ENCODE measurements at regions not wholly inside any gene's neighbourhood (a gene's known extent, or its start where the extent isn't known, plus 50 kb on each side); places are given as distances from the start of the nearest gene placed in this dataset.

- no peak for DNase-seq (ENCODE audit: low read depth in 1 of 2, low spot score in 1 of 2)
These were observed 733.9 kb upstream of the ACVR2A start for GRCh38 chr2:147110962-147111361.

GRCh38 chr2:147110317-147110716 lies 734.5 kb upstream of the ACVR2A start:
- TF ChIP-seq CTCF (IDR thresholded peaks at IDR 0.05; ENCODE audit: low read depth, low read length) = no peak
- no peak overlapping the region for H3K4me3 ChIP-seq
- H3K4me1 ChIP-seq (ENCODE audit: low read depth) = no peaks in the 10 kb centered on the region
- no peaks in the 10 kb centered on the region for H3K27me3 ChIP-seq
- H3K9me3 ChIP-seq (ENCODE audit: low read depth) = no peaks in the 10 kb centered on the region
- no peak for DNase-seq (ENCODE audit: low read depth in 1 of 2, low spot score in 1 of 2)
- H3K27ac ChIP-seq = no peak overlapping the region
- no peaks in the 10 kb centered on the region for H3K36me3 ChIP-seq

More at GRCh38 chr2:147110962-147111361, 733.9 kb upstream of the ACVR2A start:
- no peaks in the 10 kb centered on the region for H3K36me3 ChIP-seq
- no peaks in the 10 kb centered on the region for H3K27me3 ChIP-seq
- no peaks in the 10 kb centered on the region for H3K4me1 ChIP-seq (ENCODE audit: low read depth)
- TF ChIP-seq CTCF (IDR thresholded peaks at IDR 0.05; ENCODE audit: low read depth, low read length) = no peak
- no peak overlapping the region for H3K27ac ChIP-seq
- H3K4me3 ChIP-seq = no peak overlapping the region
- H3K9me3 ChIP-seq (ENCODE audit: low read depth) = no peaks in the 10 kb centered on the region

GRCh38 chr2:147109291-147109690 lies 735.5 kb upstream of the ACVR2A start:
- Histone ChIP-seq H3K9me3 (ENCODE audit: low read depth) (no peaks in the 10 kb centered on the region), H3K27ac (no peak overlapping the region), H3K4me3 (no peak overlapping the region), H3K27me3 (no peaks in the 10 kb centered on the region), H3K4me1 (ENCODE audit: low read depth) (no peaks in the 10 kb centered on the region), H3K36me3 (no peaks in the 10 kb centered on the region)
- DNase-seq (ENCODE audit: low read depth in 1 of 2, low spot score in 1 of 2) = no peak
- no peak for TF ChIP-seq CTCF (IDR thresholded peaks at IDR 0.05; ENCODE audit: low read depth, low read length)

- Histone ChIP-seq H3K27ac (no peak overlapping the region), H3K36me3 (no peaks in the 10 kb centered on the region), H3K4me3 (no peak overlapping the region), H3K9me3 (ENCODE audit: low read depth) (no peaks in the 10 kb centered on the region), H3K4me1 (ENCODE audit: low read depth) (no peaks in the 10 kb centered on the region), H3K27me3 (no peaks in the 10 kb centered on the region)
- TF ChIP-seq CTCF (IDR thresholded peaks at IDR 0.05; ENCODE audit: low read depth, low read length) = no peak
- DNase-seq (ENCODE audit: low read depth in 1 of 2, low spot score in 1 of 2) = peak in 1 of 2 donors; percentile 27
These were observed 736.3 kb upstream of the ACVR2A start for GRCh38 chr2:147108548-147108947.

- H3K4me3 ChIP-seq = no peak overlapping the region
- peak in 1 of 2 donors; percentile 42 for DNase-seq (ENCODE audit: low read depth in 1 of 2, low spot score in 1 of 2)
- H3K27me3 ChIP-seq = no peaks in the 10 kb centered on the region
- H3K27ac ChIP-seq = no peak overlapping the region
- no peaks in the 10 kb centered on the region for H3K36me3 ChIP-seq
- H3K9me3 ChIP-seq (ENCODE audit: low read depth) = no peaks in the 10 kb centered on the region
- H3K4me1 ChIP-seq (ENCODE audit: low read depth) = no peaks in the 10 kb centered on the region
- TF ChIP-seq CTCF (IDR thresholded peaks at IDR 0.05; ENCODE audit: low read depth, low read length) = no peak
These were observed 742.7 kb upstream of the ACVR2A start for GRCh38 chr2:147101941-147102790.
